Kidney (tissue), 13 donors: ENCODE measurements at regions not wholly inside any gene's neighbourhood (a gene's known extent, or its start where the extent isn't known, plus 50 kb on each side); places are given as distances from the start of the nearest gene placed in this dataset.

Experiments
- DNase-seq, 5 donors: peaks; one replicate each; pipeline ENCODE4 v3.0.0-alpha.2; 2013 to 2020
- FAIRE-seq: peaks from 2 replicates; lab custom pipeline; 2012; peaks lifted over from hg19 to GRCh38; lab: Jason Lieb, UNC
- H3K27ac ChIP-seq, 2 donors: one replicate each; pipeline ENCODE4 v1.7.0; 2013; ENCODE audit warnings: low read depth in 2 of 2, low read length in 2 of 2, inconsistent platforms in 1 of 2
- H3K27me3 ChIP-seq: one replicate; pipeline ENCODE4 v1.7.1; 2013; ENCODE audit warnings: low read length, inconsistent platforms; ENCODE audit not compliant: control insufficient read depth, insufficient read depth
- H3K36me3 ChIP-seq, 3 donors: one replicate each; pipeline versions ENCODE4 v1.7.0 to v1.7.1; 2013; ENCODE audit warnings: low read length in 3 of 3, control low read depth in 1 of 3, inconsistent platforms in 1 of 3; ENCODE audit not compliant: insufficient read depth in 3 of 3, control insufficient read depth in 2 of 3
- H3K4me1 ChIP-seq, 3 donors: one replicate each; pipeline versions ENCODE4 v1.7.0 to v1.7.1; 2013; ENCODE audit warnings: low read length in 3 of 3, inconsistent platforms in 1 of 3, low read depth in 1 of 3; ENCODE audit not compliant: control insufficient read depth in 2 of 3, insufficient read depth in 2 of 3
- H3K4me3 ChIP-seq, 3 donors: one replicate each; pipeline versions ENCODE4 v1.7.0 to v1.8.1; 2013; ENCODE audit warnings: low read length in 3 of 3, control low read depth in 1 of 3, inconsistent platforms in 1 of 3
- H3K9ac ChIP-seq, 3 donors: one replicate each; pipeline versions ENCODE4 v1.7.0 to v1.7.1; 2013; ENCODE audit warnings: low read length in 3 of 3, control low read depth in 1 of 3, inconsistent platforms in 1 of 3
- H3K9me3 ChIP-seq, 3 donors: one replicate each; pipeline versions ENCODE4 v1.7.0 to v1.7.1; 2013; ENCODE audit warnings: low read length in 3 of 3, control low read depth in 1 of 3, inconsistent platforms in 1 of 3; ENCODE audit not compliant: control insufficient read depth in 2 of 3, insufficient read depth in 1 of 3
- intact Hi-C: fragments of 100-400 bp; cut with DNase I; formaldehyde crosslinking; loops from one replicate; pipeline ENCODE4 v1.11.1; 2022
- TF ChIP-seq, protein P1 (sequence below): IDR thresholded peaks from 3 replicates; pipeline ENCODE4 v1.5.1; 2012; ENCODE audit warnings: mild to moderate bottlenecking, moderate library complexity, borderline replicate concordance; ENCODE audit not compliant: insufficient read depth; ENCODE audit errors: extremely low read depth
- donor health status: control.
- donor health status: control.
- donor health status: control.
- donor health status: control.
- donor health status: control.
- donor health status: DM: yes; HTN: yes; CAD: no.
- donor health status: Normal renal cell carcinoma (clear cell type).

DNA sequence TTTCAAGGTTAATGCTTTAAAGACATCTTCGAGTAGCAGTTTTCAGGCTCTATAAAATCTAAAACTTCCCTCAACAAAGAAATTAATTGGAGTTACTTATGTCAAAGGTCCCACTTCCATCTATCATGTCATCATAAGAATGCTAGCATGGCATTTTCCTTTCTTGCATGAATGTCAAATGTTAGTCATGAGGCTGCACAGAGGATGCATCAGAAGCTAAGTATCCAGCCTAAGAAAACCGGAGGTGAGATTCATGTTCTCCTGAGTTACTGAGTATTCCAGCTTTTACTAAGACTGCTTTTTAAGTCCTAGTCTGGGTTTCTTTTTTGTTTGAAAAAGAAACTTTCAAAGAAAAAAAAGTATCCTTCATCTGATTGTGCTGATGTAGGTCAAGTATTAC is 130.6 kb upstream of the CDH19 start:
- no peaks in the 10 kb centered on the region for H3K9me3 ChIP-seq
- H3K4me1 ChIP-seq: no peaks in the 10 kb centered on the region
- no peak overlapping the region for H3K4me3 ChIP-seq
- TF ChIP-seq, protein P1, sequence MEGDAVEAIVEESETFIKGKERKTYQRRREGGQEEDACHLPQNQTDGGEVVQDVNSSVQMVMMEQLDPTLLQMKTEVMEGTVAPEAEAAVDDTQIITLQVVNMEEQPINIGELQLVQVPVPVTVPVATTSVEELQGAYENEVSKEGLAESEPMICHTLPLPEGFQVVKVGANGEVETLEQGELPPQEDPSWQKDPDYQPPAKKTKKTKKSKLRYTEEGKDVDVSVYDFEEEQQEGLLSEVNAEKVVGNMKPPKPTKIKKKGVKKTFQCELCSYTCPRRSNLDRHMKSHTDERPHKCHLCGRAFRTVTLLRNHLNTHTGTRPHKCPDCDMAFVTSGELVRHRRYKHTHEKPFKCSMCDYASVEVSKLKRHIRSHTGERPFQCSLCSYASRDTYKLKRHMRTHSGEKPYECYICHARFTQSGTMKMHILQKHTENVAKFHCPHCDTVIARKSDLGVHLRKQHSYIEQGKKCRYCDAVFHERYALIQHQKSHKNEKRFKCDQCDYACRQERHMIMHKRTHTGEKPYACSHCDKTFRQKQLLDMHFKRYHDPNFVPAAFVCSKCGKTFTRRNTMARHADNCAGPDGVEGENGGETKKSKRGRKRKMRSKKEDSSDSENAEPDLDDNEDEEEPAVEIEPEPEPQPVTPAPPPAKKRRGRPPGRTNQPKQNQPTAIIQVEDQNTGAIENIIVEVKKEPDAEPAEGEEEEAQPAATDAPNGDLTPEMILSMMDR: no peak
- intact Hi-C loops: no loop called here
- H3K27me3 ChIP-seq: no peaks in the 10 kb centered on the region
- no peaks in the 10 kb centered on the region for H3K36me3 ChIP-seq
- H3K9ac ChIP-seq: no peak overlapping the region
- FAIRE-seq (no peak), DNase-seq (no peak)
- H3K27ac ChIP-seq: no peak overlapping the region

DNA sequence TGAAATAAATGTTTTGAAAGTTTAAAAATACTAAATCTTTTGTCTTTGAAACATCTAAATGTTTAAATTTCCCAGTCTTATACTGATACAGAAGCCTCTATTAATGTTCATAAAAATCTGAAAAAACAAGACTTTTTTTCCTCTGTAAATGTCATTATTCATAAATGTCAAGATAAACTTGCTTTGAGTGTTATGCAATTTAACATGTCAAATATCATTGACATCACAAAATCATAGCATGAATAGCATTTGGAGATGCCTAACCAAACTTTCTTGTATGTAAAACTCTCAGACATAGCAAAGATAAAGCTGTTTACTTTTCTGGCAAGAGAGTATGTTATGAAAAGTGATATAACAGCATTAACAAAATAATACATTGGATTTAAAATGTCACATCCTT is 128.0 kb upstream of the CDH19 start:
- H3K9ac ChIP-seq: no peak overlapping the region
- intact Hi-C loops: no loop called here
- TF ChIP-seq, protein P1: no peak
- no peaks in the 10 kb centered on the region for H3K9me3 ChIP-seq
- no peaks in the 10 kb centered on the region for H3K4me1 ChIP-seq
- FAIRE-seq (no peak), DNase-seq (no peak)
- no peaks in the 10 kb centered on the region for H3K27me3 ChIP-seq
- H3K36me3 ChIP-seq: no peaks in the 10 kb centered on the region
- H3K27ac ChIP-seq: no peak overlapping the region
- no peak overlapping the region for H3K4me3 ChIP-seq

DNA sequence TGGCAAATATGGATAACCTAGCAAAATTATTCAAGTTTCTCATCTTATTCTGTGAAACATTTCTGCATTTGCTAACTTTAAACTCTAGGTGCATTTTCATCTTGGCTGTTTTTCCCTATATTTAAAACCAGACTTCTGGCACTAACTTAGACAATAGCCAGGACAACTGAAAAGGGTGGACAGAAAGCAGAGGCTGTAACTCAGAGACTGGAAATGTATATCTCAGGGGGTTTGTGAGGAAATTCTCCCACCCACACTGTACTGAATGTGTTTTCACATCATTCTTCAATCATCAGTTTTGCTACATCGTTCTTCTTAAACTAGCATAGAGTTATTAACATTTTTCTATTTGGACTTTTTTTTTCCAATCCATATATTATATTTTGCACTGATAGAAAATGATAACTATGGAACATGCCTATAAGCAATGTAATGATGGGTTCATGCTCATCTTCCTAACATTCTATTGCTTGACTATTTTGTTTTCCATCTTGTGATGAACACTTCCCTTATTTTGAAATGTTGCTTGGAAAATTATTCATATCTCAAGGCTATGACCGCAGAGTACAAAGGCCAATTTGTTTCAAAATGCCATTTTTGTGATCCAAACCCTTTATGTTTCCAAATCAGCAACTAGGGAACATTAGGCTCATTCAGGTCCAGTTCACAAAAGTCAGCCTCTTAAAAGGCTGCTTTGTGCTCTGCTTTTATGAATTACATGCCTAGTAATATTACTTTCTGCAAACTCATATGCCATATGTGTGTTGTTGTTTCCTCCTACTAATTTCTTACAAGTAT is 125.8 kb upstream of the CDH19 start:
- H3K36me3 ChIP-seq: no peaks in the 10 kb centered on the region
- H3K27me3 ChIP-seq: no peaks in the 10 kb centered on the region
- FAIRE-seq (no peak), DNase-seq (no peak)
- no peak overlapping the region for H3K27ac ChIP-seq
- no peak overlapping the region for H3K9ac ChIP-seq
- H3K9me3 ChIP-seq: no peaks in the 10 kb centered on the region
- H3K4me3 ChIP-seq: no peak overlapping the region
- intact Hi-C loops: no loop called here
- no peaks in the 10 kb centered on the region for H3K4me1 ChIP-seq
- TF ChIP-seq, protein P1: no peak
